ENCODE measurements at regions not wholly inside any gene's neighbourhood (a gene's known extent, or its start where the extent isn't known, plus 50 kb on each side); places are given as distances from the start of the nearest gene placed in this dataset.
"Not testable (repeated sequence)": the region's sequence is repeated elsewhere in the genome, so short reads cannot be mapped to it uniquely, and the experiment has no call there.

DNA sequence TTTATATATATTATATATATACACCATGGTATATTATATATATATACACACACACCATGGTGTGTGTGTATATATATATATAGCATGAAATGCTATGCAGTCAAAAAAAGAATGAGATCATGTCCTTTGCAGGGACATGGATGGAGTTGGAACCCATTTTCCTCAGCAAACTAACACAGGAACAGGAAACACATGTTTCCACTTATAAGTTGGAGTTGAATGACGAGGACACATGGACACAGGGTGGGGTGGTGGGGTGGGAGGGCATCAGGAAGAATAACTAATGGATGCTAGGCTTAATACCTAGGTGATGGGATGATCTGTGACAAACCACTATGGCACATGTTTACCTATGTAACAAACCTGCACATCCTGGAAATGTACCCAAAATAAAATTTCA, 293.6 kb upstream of the NDST3 start:
- ChIA-PET CTCF (no interaction called here), POLR2A (ENCODE audit: unreplicated experiment) (no interaction called here)
- Histone ChIP-seq H3K27me3 (ENCODE audit: low read length) (no peaks in the 10 kb centered on the region), H3K4me3 (ENCODE audit: low read length) (no peak overlapping the region), H3K27ac (ENCODE audit: low read length) (no peak overlapping the region), H3K4me2 (ENCODE audit: low read length) (no peak overlapping the region), H3K79me2 (ENCODE audit: low read length) (no peaks in the 10 kb centered on the region), H3K36me3 (ENCODE audit: low read depth, low read length) (no peaks in the 10 kb centered on the region), H3K9ac (ENCODE audit: low read length) (no peak overlapping the region), H3K4me1 (ENCODE audit: insufficient read depth, low read length) (no peaks in the 10 kb centered on the region), H3K9me2 (replicated peaks; ENCODE audit: low read length) (no peaks in the 10 kb centered on the region), H2AFZ (ENCODE audit: low read length) (no peak overlapping the region), H4K20me1 (ENCODE audit: low read length) (no peaks in the 10 kb centered on the region), H3K9me3 (ENCODE audit: low read length) (no peaks in the 10 kb centered on the region), H3F3A (ENCODE audit: low read length, unreplicated experiment) (no peaks in the 10 kb centered on the region)
- TF ChIP-seq EZH2phosphoT487 (IDR thresholded peaks at IDR 0.05; ENCODE audit: borderline replicate concordance, low read length) = no peak
- TF ChIP-seq EZH2 (IDR thresholded peaks at IDR 0.05; ENCODE audit: low read length, unreplicated experiment) = no peak
- TF ChIP-seq, protein P1, sequence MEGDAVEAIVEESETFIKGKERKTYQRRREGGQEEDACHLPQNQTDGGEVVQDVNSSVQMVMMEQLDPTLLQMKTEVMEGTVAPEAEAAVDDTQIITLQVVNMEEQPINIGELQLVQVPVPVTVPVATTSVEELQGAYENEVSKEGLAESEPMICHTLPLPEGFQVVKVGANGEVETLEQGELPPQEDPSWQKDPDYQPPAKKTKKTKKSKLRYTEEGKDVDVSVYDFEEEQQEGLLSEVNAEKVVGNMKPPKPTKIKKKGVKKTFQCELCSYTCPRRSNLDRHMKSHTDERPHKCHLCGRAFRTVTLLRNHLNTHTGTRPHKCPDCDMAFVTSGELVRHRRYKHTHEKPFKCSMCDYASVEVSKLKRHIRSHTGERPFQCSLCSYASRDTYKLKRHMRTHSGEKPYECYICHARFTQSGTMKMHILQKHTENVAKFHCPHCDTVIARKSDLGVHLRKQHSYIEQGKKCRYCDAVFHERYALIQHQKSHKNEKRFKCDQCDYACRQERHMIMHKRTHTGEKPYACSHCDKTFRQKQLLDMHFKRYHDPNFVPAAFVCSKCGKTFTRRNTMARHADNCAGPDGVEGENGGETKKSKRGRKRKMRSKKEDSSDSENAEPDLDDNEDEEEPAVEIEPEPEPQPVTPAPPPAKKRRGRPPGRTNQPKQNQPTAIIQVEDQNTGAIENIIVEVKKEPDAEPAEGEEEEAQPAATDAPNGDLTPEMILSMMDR (conservative IDR thresholded peaks at IDR 0.05; ENCODE audit: low read depth, low read length) = no peak
- no peak for ATAC-seq
- no TSS peak for BruUV-seq (replicated peaks)
- intact Hi-C loops (cut with micrococcal nuclease) = no loop called here
- no peak for DNase-seq

DNA sequence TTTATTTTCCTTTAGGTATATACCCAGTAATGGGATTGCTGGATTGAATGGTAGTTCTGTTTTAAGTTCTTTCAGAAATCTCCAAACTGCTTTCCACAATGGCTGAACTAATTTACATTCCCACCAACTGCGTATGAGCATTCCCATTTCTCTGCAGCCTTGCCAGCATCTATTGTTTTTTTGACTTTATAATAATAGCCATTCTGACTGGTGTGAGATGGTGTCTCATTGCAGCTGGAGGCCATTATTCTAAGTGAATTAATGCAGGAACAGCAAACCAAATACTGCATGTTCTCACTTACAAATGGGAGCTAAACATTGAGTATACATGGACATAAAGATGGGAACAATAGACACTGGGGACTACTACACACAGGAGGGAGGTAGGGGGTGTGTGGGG, 288.9 kb upstream of the NDST3 start:
- ATAC-seq; H3K36me3 ChIP-seq (ENCODE audit: low read depth, low read length); H3K9ac ChIP-seq (ENCODE audit: low read length); H3K4me1 ChIP-seq (ENCODE audit: insufficient read depth, low read length); H3K4me2 ChIP-seq (ENCODE audit: low read length); H4K20me1 ChIP-seq (ENCODE audit: low read length); H3F3A ChIP-seq (ENCODE audit: low read length, unreplicated experiment); H3K27me3 ChIP-seq (ENCODE audit: low read length); H2AFZ ChIP-seq (ENCODE audit: low read length); POLR2A ChIA-PET (ENCODE audit: unreplicated experiment); intact Hi-C loops (cut with micrococcal nuclease); H3K9me3 ChIP-seq (ENCODE audit: low read length); DNase-seq; BruUV-seq (replicated peaks); H3K79me2 ChIP-seq (ENCODE audit: low read length); CTCF ChIA-PET; H3K27ac ChIP-seq (ENCODE audit: low read length); H3K4me3 ChIP-seq (ENCODE audit: low read length); H3K9me2 ChIP-seq (replicated peaks; ENCODE audit: low read length): not testable (repeated sequence)

DNA sequence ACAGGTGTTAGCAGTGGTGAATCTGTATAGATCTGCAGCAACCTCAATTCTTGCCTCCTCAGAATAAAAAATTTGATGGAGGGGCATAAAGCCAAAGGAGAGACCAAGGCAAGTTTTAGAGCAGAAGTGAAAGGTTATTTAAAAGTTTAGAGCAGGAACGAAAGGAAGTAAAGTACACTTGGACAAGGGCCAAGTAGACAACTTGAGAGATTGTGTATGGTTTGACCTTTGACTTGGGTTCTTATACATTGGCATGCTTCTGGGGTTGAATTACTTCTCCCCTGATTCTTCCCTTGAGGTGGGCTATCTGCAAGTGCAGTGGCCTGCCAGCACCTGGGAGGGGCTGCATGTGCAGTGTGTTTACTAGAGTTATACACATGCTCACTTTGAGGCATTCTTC, 278.8 kb upstream of the NDST3 start:
- Histone ChIP-seq H2AFZ (ENCODE audit: low read length) (no peak overlapping the region), H3K4me2 (ENCODE audit: low read length) (no peak overlapping the region), H3K9ac (ENCODE audit: low read length) (no peak overlapping the region), H3K4me3 (ENCODE audit: low read length) (no peak overlapping the region), H3K9me2 (replicated peaks; ENCODE audit: low read length) (no peaks in the 10 kb centered on the region), H3K79me2 (ENCODE audit: low read length) (no peaks in the 10 kb centered on the region), H3F3A (ENCODE audit: low read length, unreplicated experiment) (no peaks in the 10 kb centered on the region), H4K20me1 (ENCODE audit: low read length) (no peaks in the 10 kb centered on the region), H3K36me3 (ENCODE audit: low read depth, low read length) (no peaks in the 10 kb centered on the region), H3K27me3 (ENCODE audit: low read length) (no peaks in the 10 kb centered on the region), H3K9me3 (ENCODE audit: low read length) (no peaks in the 10 kb centered on the region), H3K27ac (ENCODE audit: low read length) (no peak overlapping the region), H3K4me1 (ENCODE audit: insufficient read depth, low read length) (no peaks in the 10 kb centered on the region)
- ATAC-seq (no peak), DNase-seq (no peak)
- ChIA-PET CTCF (no interaction called here), POLR2A (ENCODE audit: unreplicated experiment) (no interaction called here)
- intact Hi-C loops (cut with micrococcal nuclease) = no loop called here
- BruUV-seq (replicated peaks) = no TSS peak
- TF ChIP-seq EZH2 (IDR thresholded peaks at IDR 0.05; ENCODE audit: low read length, unreplicated experiment) (no peak), EZH2phosphoT487 (IDR thresholded peaks at IDR 0.05; ENCODE audit: borderline replicate concordance, low read length) (no peak)
- TF ChIP-seq, protein P1 (conservative IDR thresholded peaks at IDR 0.05; ENCODE audit: low read depth, low read length) = no peak

Data from PC-3 (cell line).